ENCODE measurements at regions not wholly inside any gene's neighbourhood (a gene's known extent, or its start where the extent isn't known, plus 50 kb on each side); places are given as distances from the start of the nearest gene placed in this dataset.

- TF ChIP-seq CTCF (IDR thresholded peaks at IDR 0.05) (no peak), POLR2A (IDR thresholded peaks at IDR 0.05; ENCODE audit: low read depth) (no peak), POLR2AphosphoS5 (IDR thresholded peaks at IDR 0.05) (no peak)
Observed at GRCh38 chr5:162573758-162574157, 506.2 kb downstream of the GABRG2 start.
